HCT116 (cell line): ENCODE measurements at regions not wholly inside any gene's neighbourhood (a gene's known extent, or its start where the extent isn't known, plus 50 kb on each side); places are given as distances from the start of the nearest gene placed in this dataset.

ENCODE experiments used
- ATF3 ChIP-seq: IDR thresholded peaks from 2 replicates; pipeline ENCODE4 v1.6.1; 2012
- CEBPB ChIP-seq: IDR thresholded peaks from 2 replicates; pipeline ENCODE4 v1.6.1; 2012; ENCODE audit warnings: low read depth
- CTCF ChIP-seq, 3 experiments: fragments of 200-600 bp in 1 of 3; sonication (generic) in 1 of 3; IDR thresholded peaks in 2 of 3; conservative IDR thresholded peaks in 1 of 3; 2 replicates each; pipeline ENCODE4 v1.5.1; 2012 to 2017; ENCODE audit warnings: low read depth in 2 of 3, low read length in 2 of 3, antibody characterized with exemption in 1 of 3, borderline replicate concordance in 1 of 3, control low read depth in 1 of 3, mild to moderate bottlenecking in 1 of 3, mixed read lengths in 1 of 3, mixed run types in 1 of 3, moderate library complexity in 1 of 3; ENCODE audit not compliant: insufficient read depth in 1 of 3
- EZH2phosphoT487 ChIP-seq: fragments of 200-600 bp; IDR thresholded peaks from 2 replicates; pipeline ENCODE4 v1.6.1; 2018; ENCODE audit warnings: antibody characterized with exemption, borderline replicate concordance
- MAX ChIP-seq: IDR thresholded peaks from 2 replicates; pipeline ENCODE4 v1.6.1; 2012
- POLR2A ChIP-seq: IDR thresholded peaks from 2 replicates; pipeline ENCODE4 v1.7.0; 2011; ENCODE audit warnings: borderline replicate concordance; ENCODE audit not compliant: insufficient read depth, insufficient read length; ENCODE audit errors: extremely low read depth
- RAD21 ChIP-seq: IDR thresholded peaks from 2 replicates; pipeline ENCODE4 v1.6.1; 2012; ENCODE audit warnings: low read depth, mild to moderate bottlenecking
- SP1 ChIP-seq: IDR thresholded peaks from 2 replicates; pipeline ENCODE4 v1.6.1; 2012; ENCODE audit warnings: low read depth
- SRF ChIP-seq: IDR thresholded peaks from 2 replicates; pipeline ENCODE4 v1.6.1; 2012; ENCODE audit warnings: low read depth

GRCh38 chr9:105146677-105147076, 97.8 kb upstream of the SLC44A1 start:
- TF ChIP-seq CTCF (IDR thresholded peaks at IDR 0.05 in 2 of 3, conservative IDR thresholded peaks at IDR 0.05 in 1 of 3; ENCODE audit: borderline replicate concordance in 1 of 3, insufficient read depth in 1 of 3, low read depth in 2 of 3, low read length in 2 of 3) (no peak), CEBPB (no peak), POLR2A (no peak), ATF3 (no peak), SP1 (no peak), MAX (no peak), RAD21 (no peak), SRF (no peak), EZH2phosphoT487 (no peak)
